Type B pancreatic cell (in vitro differentiated cells): ENCODE measurements at regions not wholly inside any gene's neighbourhood (a gene's known extent, or its start where the extent isn't known, plus 50 kb on each side); places are given as distances from the start of the nearest gene placed in this dataset.

Experiments used
- DNase-seq: peaks from one replicate; pipeline ENCODE4 v3.0.0; 2021; ENCODE audit warnings: mixed read lengths; ENCODE audit not compliant: unreplicated experiment; ENCODE audit errors: extremely low spot score
- H3K27ac Mint-ChIP-seq: 2 replicates; pipeline ENCODE4 v1.8.0; 2021; ENCODE audit warnings: mild to moderate bottlenecking, mixed read lengths
- H3K27me3 Mint-ChIP-seq: 2 replicates; pipeline ENCODE4 v1.8.0; 2021; ENCODE audit warnings: mixed read lengths
- H3K36me3 Mint-ChIP-seq: 2 replicates; pipeline ENCODE4 v1.8.0; 2021; ENCODE audit warnings: mixed read lengths
- H3K4me1 Mint-ChIP-seq: one replicate; pipeline ENCODE4 v1.8.0; 2021; ENCODE audit warnings: mixed read lengths; ENCODE audit not compliant: unreplicated experiment
- H3K4me3 Mint-ChIP-seq: 2 replicates; pipeline ENCODE4 v1.8.0; 2021; ENCODE audit warnings: mild to moderate bottlenecking, mixed read lengths
- H3K9me3 Mint-ChIP-seq: 2 replicates; pipeline ENCODE4 v1.8.0; 2021; ENCODE audit warnings: mixed read lengths
- CTCF ChIP-seq: fragments of 200-600 bp; sonication (generic); conservative IDR thresholded peaks from 2 replicates; pipeline ENCODE4 v1.5.0; 2021; ENCODE audit warnings: antibody characterized with exemption, mild to moderate bottlenecking

- H3K4me1 Mint-ChIP-seq = peaks cover 46% of the 10 kb centered on the region
- peaks cover 7% of the 10 kb centered on the region for H3K36me3 Mint-ChIP-seq
- H3K27ac Mint-ChIP-seq = no peak overlapping the region
- H3K4me3 Mint-ChIP-seq = no peak overlapping the region
- H3K27me3 Mint-ChIP-seq = no peaks in the 10 kb centered on the region
- no peak for TF ChIP-seq CTCF
- no peak for DNase-seq
- H3K9me3 Mint-ChIP-seq = no peaks in the 10 kb centered on the region
Observed at GRCh38 chr2:64732146-64732545, 78.4 kb upstream of the SERTAD2 start.

GRCh38 chr2:64735504-64735903 is 81.8 kb upstream of the SERTAD2 start:
- peaks cover 7% of the 10 kb centered on the region for H3K36me3 Mint-ChIP-seq
- no peak for TF ChIP-seq CTCF
- H3K4me3 Mint-ChIP-seq = no peak overlapping the region
- no peaks in the 10 kb centered on the region for H3K27me3 Mint-ChIP-seq
- H3K4me1 Mint-ChIP-seq = peaks cover 22% of the 10 kb centered on the region
- no peak overlapping the region for H3K27ac Mint-ChIP-seq
- no peaks in the 10 kb centered on the region for H3K9me3 Mint-ChIP-seq
- DNase-seq = no peak

- no peak overlapping the region for H3K4me3 Mint-ChIP-seq
- peaks cover 7% of the 10 kb centered on the region for H3K36me3 Mint-ChIP-seq
- no peaks in the 10 kb centered on the region for H3K9me3 Mint-ChIP-seq
- H3K27ac Mint-ChIP-seq = no peak overlapping the region
- H3K4me1 Mint-ChIP-seq = peaks cover 1% of the 10 kb centered on the region
- no peak for DNase-seq
- TF ChIP-seq CTCF = no peak
- no peaks in the 10 kb centered on the region for H3K27me3 Mint-ChIP-seq
Observed at GRCh38 chr2:64737547-64737946, 83.8 kb upstream of the SERTAD2 start.

GRCh38 chr2:64738026-64738425 is 84.3 kb upstream of the SERTAD2 start:
- peaks cover 7% of the 10 kb centered on the region for H3K36me3 Mint-ChIP-seq
- no peak overlapping the region for H3K27ac Mint-ChIP-seq
- no peak overlapping the region for H3K4me3 Mint-ChIP-seq
- DNase-seq = no peak
- no peaks in the 10 kb centered on the region for H3K27me3 Mint-ChIP-seq
- no peaks in the 10 kb centered on the region for H3K9me3 Mint-ChIP-seq
- H3K4me1 Mint-ChIP-seq = no peaks in the 10 kb centered on the region
- no peak for TF ChIP-seq CTCF

GRCh38 chr2:64742678-64743077 is 89.0 kb upstream of the SERTAD2 start:
- Mint-ChIP-seq H3K4me1 (no peaks in the 10 kb centered on the region), H3K27me3 (no peaks in the 10 kb centered on the region), H3K9me3 (no peaks in the 10 kb centered on the region), H3K36me3 (no peaks in the 10 kb centered on the region), H3K4me3 (no peak overlapping the region), H3K27ac (no peak overlapping the region)
- DNase-seq = no peak
- no peak for TF ChIP-seq CTCF

- no peaks in the 10 kb centered on the region for H3K27me3 Mint-ChIP-seq
- H3K36me3 Mint-ChIP-seq = no peaks in the 10 kb centered on the region
- no peak overlapping the region for H3K27ac Mint-ChIP-seq
- no peak for TF ChIP-seq CTCF
- no peak for DNase-seq
- no peak overlapping the region for H3K4me3 Mint-ChIP-seq
- H3K4me1 Mint-ChIP-seq = no peaks in the 10 kb centered on the region
- no peaks in the 10 kb centered on the region for H3K9me3 Mint-ChIP-seq
Observed at GRCh38 chr2:64743739-64744330, 90.1 kb upstream of the SERTAD2 start.
